CD4-positive, alpha-beta T cell treated with Interleukin-6 for 4 hours (primary cell): ENCODE measurements at regions not wholly inside any gene's neighbourhood (a gene's known extent, or its start where the extent isn't known, plus 50 kb on each side); places are given as distances from the start of the nearest gene placed in this dataset.
"Not testable (repeated sequence)": the region's sequence is repeated elsewhere in the genome, so short reads cannot be mapped to it uniquely, and the experiment has no call there.

ENCODE experiments used
- DNase-seq: peaks from one replicate; pipeline ENCODE4 v3.0.0-alpha.2; 2020; ENCODE audit warnings: mixed read lengths

- DNase-seq: no peak
Observed at GRCh38 chr3:18987862-18988447, 160.4 kb upstream of the KCNH8 start.

GRCh38 chr3:18987070-18987469 lies 161.2 kb upstream of the KCNH8 start:
- no peak for DNase-seq

- no peak for DNase-seq
Observed at GRCh38 chr3:18982920-18983319, 165.4 kb upstream of the KCNH8 start.

- DNase-seq: not testable (repeated sequence)
Observed at GRCh38 chr3:18976102-18976501, 172.2 kb upstream of the KCNH8 start.

- DNase-seq: no peak
Observed at GRCh38 chr3:18968120-18968519, 180.2 kb upstream of the KCNH8 start.

- no peak for DNase-seq
Observed at GRCh38 chr3:18965781-18966180, 182.5 kb upstream of the KCNH8 start.

GRCh38 chr3:18964640-18965039 lies 183.7 kb upstream of the KCNH8 start:
- DNase-seq: no peak

GRCh38 chr3:18951333-18951732 lies 197.0 kb upstream of the KCNH8 start:
- no peak for DNase-seq

- DNase-seq: no peak
Observed at GRCh38 chr3:18946524-18946923, 201.8 kb upstream of the KCNH8 start.

GRCh38 chr3:18937574-18937973 lies 210.7 kb upstream of the KCNH8 start:
- DNase-seq: no peak

- no peak for DNase-seq
Observed at GRCh38 chr3:18919158-18919557, 229.2 kb upstream of the KCNH8 start.

GRCh38 chr3:18917923-18918322 lies 230.4 kb upstream of the KCNH8 start:
- DNase-seq: no peak

- DNase-seq: no peak
Observed at GRCh38 chr3:18902081-18902793, 246.1 kb upstream of the KCNH8 start.

GRCh38 chr3:18901571-18901970 lies 246.7 kb upstream of the KCNH8 start:
- DNase-seq: no peak

GRCh38 chr3:18900994-18901393 lies 247.3 kb upstream of the KCNH8 start:
- DNase-seq: no peak

- DNase-seq: no peak
Observed at GRCh38 chr3:18898911-18899310, 249.4 kb upstream of the KCNH8 start.

GRCh38 chr3:18892756-18893155 lies 255.6 kb upstream of the KCNH8 start:
- no peak for DNase-seq

- DNase-seq: no peak
Observed at GRCh38 chr3:18892047-18892446, 256.3 kb upstream of the KCNH8 start.

GRCh38 chr3:18891641-18892040 lies 256.7 kb upstream of the KCNH8 start:
- no peak for DNase-seq

GRCh38 chr3:18890449-18890848 lies 257.9 kb upstream of the KCNH8 start:
- no peak for DNase-seq

- no peak for DNase-seq
Observed at GRCh38 chr3:18888819-18889218, 259.5 kb upstream of the KCNH8 start.

GRCh38 chr3:18888370-18888769 lies 259.9 kb upstream of the KCNH8 start:
- no peak for DNase-seq

- DNase-seq: no peak
Observed at GRCh38 chr3:18886331-18886730, 262.0 kb upstream of the KCNH8 start.

GRCh38 chr3:18885612-18886011 lies 262.7 kb upstream of the KCNH8 start:
- DNase-seq: no peak

GRCh38 chr3:18883571-18883970 lies 264.7 kb upstream of the KCNH8 start:
- no peak for DNase-seq
